Panc1 (cell line): ENCODE measurements at regions not wholly inside any gene's neighbourhood (a gene's known extent, or its start where the extent isn't known, plus 50 kb on each side); places are given as distances from the start of the nearest gene placed in this dataset.

Experiments used
- ATAC-seq: fragments of 200-7000 bp; cut with Tn5 transposase; 2 replicates; pipeline ENCODE4 v1.9.1; 2020; ENCODE audit warnings: mild to moderate bottlenecking, moderate library complexity
- BruUV-seq: library from RNA; stranded (reverse); fragments of 400-500 nt; replicated peaks from 2 replicates; lab custom pipeline; 2021; lab: Mats Ljungman, UMichigan
- CTCF ChIA-PET: fragments of 300-600 bp; sonication (Branson Sonifier 250); formaldehyde crosslinking; loops from one replicate; lab custom pipeline; 2022; ENCODE audit warnings: antibody characterized with exemption; lab: Charles Lee
- POLR2A ChIA-PET: fragments of 300-600 bp; sonication (Branson Sonifier 250); formaldehyde crosslinking; loops from one replicate; lab custom pipeline; 2022; ENCODE audit warnings: antibody characterized with exemption; lab: Charles Lee
- DNase-seq: peaks from one replicate; pipeline ENCODE4 v3.0.0-alpha.2; 2010; ENCODE audit warnings: low read depth, low spot score
- H3K27ac ChIP-seq: 2 replicates; pipeline ENCODE4 v1.5.1; 2011; ENCODE audit warnings: mild to moderate bottlenecking, low read length, inconsistent platforms
- H3K27me3 ChIP-seq: fragments of 200-500 bp; sonication (Bioruptor generic); 2 replicates; pipeline ENCODE4 v1.6.0; 2014; ENCODE audit warnings: low read length, inconsistent platforms; ENCODE audit not compliant: control insufficient read depth, insufficient read depth
- H3K36me3 ChIP-seq: fragments of 200-500 bp; sonication (Bioruptor generic); 2 replicates; pipeline ENCODE4 v1.5.1; 2014; ENCODE audit warnings: inconsistent platforms, mild to moderate bottlenecking, low read length, moderate library complexity; ENCODE audit not compliant: control insufficient read depth, insufficient read depth
- H3K4me1 ChIP-seq: 2 replicates; pipeline ENCODE4 v1.5.1; 2011; ENCODE audit warnings: inconsistent platforms, mild to moderate bottlenecking, low read length, moderate library complexity; ENCODE audit not compliant: control insufficient read depth, insufficient read depth
- H3K4me3 ChIP-seq, 2 experiments: 2 replicates each; pipeline ENCODE4 v1.5.1; 2011 to 2012; ENCODE audit warnings: low read depth in 2 of 2, low read length in 2 of 2, mild to moderate bottlenecking in 2 of 2, inconsistent platforms in 1 of 2, moderate library complexity in 1 of 2
- H3K9me3 ChIP-seq: fragments of 200-500 bp; sonication (Bioruptor generic); 2 replicates; pipeline ENCODE4 v1.5.1; 2014; ENCODE audit warnings: low read depth, mild to moderate bottlenecking, inconsistent platforms, low read length, moderate library complexity; ENCODE audit not compliant: control insufficient read depth, insufficient read depth
- CTCF ChIP-seq: fragments of 450-650 bp; IDR thresholded peaks from 2 replicates; pipeline ENCODE4 v1.5.1; 2017; ENCODE audit warnings: mild to moderate bottlenecking
- POLR2AphosphoS5 ChIP-seq: IDR thresholded peaks from 2 replicates; pipeline ENCODE4 v1.6.1; 2012; ENCODE audit warnings: mild to moderate bottlenecking, low read depth, low read length, moderate library complexity
- REST ChIP-seq, 2 experiments: IDR thresholded peaks; 2 replicates each; pipeline ENCODE4 v1.6.1; 2011 to 2012; ENCODE audit warnings: low read depth in 2 of 2, control low read depth in 1 of 2, low read length in 1 of 2, mild to moderate bottlenecking in 1 of 2, moderate library complexity in 1 of 2; ENCODE audit not compliant: insufficient read depth in 1 of 2
- SIN3A ChIP-seq: IDR thresholded peaks from 2 replicates; pipeline ENCODE4 v1.6.1; 2012; ENCODE audit warnings: low read depth, mild to moderate bottlenecking, low read length, moderate library complexity, borderline replicate concordance; ENCODE audit not compliant: insufficient read depth
- TCF7L2 ChIP-seq: IDR thresholded peaks from 2 replicates; pipeline ENCODE4 v1.6.1; 2011; ENCODE audit warnings: mild to moderate bottlenecking, low read depth, low read length, inconsistent platforms
- in situ Hi-C: cut with HindIII; loops from 2 replicates; pipeline ENCODE4 v1.10.0; 2016; ENCODE audit warnings: low sequenced_read_pairs, low pct_unique_long_range_greater_than_20kb
- intact Hi-C: fragments of 100-400 bp; cut with micrococcal nuclease; formaldehyde crosslinking; loops from one replicate; pipeline ENCODE4 v1.10.0; 2022; ENCODE audit not compliant: unreplicated experiment

- POLR2A ChIA-PET = no interaction called here
- Histone ChIP-seq H3K4me3 (no peak overlapping the region), H3K4me1 (no peaks in the 10 kb centered on the region), H3K27ac (no peak overlapping the region), H3K36me3 (no peaks in the 10 kb centered on the region), H3K9me3 (no peaks in the 10 kb centered on the region), H3K27me3 (no peaks in the 10 kb centered on the region)
- BruUV-seq = no TSS peak
- in situ Hi-C loops = no loop called here
- intact Hi-C loops = no loop called here
- CTCF ChIA-PET = no interaction called here
- ATAC-seq (no peak), DNase-seq (no peak)
- TF ChIP-seq POLR2AphosphoS5 = no peak
- TF ChIP-seq REST (IDR thresholded peaks at IDR 0.05; ENCODE audit: insufficient read depth in 1 of 2, low read depth in 2 of 2, low read length in 1 of 2) = no peak
- TF ChIP-seq TCF7L2 = no peak
- TF ChIP-seq CTCF = no peak
- no peak for TF ChIP-seq SIN3A
Measured at GRCh38 chr22:27144321-27144720, 486.9 kb downstream of the MIAT start.

- in situ Hi-C loops = no loop called here
- POLR2A ChIA-PET = no interaction called here
- TF ChIP-seq REST (IDR thresholded peaks at IDR 0.05; ENCODE audit: insufficient read depth in 1 of 2, low read depth in 2 of 2, low read length in 1 of 2) (no peak), POLR2AphosphoS5 (no peak), SIN3A (no peak), CTCF (no peak), TCF7L2 (no peak)
- no peak overlapping the region for H3K4me3 ChIP-seq
- no peaks in the 10 kb centered on the region for H3K27me3 ChIP-seq
- CTCF ChIA-PET = interaction anchor here (0.7 kb wide), 1 partner anchor 12 kb away, joined by 3 read pairs; no protein-coding TSS in a partner anchor
- no peak overlapping the region for H3K27ac ChIP-seq
- ATAC-seq (no peak), DNase-seq (no peak)
- intact Hi-C loops = no loop called here
- H3K36me3 ChIP-seq = no peaks in the 10 kb centered on the region
- no peaks in the 10 kb centered on the region for H3K9me3 ChIP-seq
- no TSS peak for BruUV-seq
- no peaks in the 10 kb centered on the region for H3K4me1 ChIP-seq
Measured at GRCh38 chr22:27146866-27147633, 489.7 kb downstream of the MIAT start.
